AML-193 (cell line): ENCODE measurements at regions not wholly inside any gene's neighbourhood (a gene's known extent, or its start where the extent isn't known, plus 50 kb on each side); places are given as distances from the start of the nearest gene placed in this dataset.
"Not testable (repeated sequence)": the region's sequence is repeated elsewhere in the genome, so short reads cannot be mapped to it uniquely, and the experiment has no call there.

Source experiments
- DNase-seq, 2 experiments: peaks; one replicate each; lab custom pipeline; 2025; lab: John Stamatoyannopoulos, UW

GRCh38 chr10:83986800-83987199, 152.5 kb upstream of the GHITM start:
- DNase-seq = no peak

DNA sequence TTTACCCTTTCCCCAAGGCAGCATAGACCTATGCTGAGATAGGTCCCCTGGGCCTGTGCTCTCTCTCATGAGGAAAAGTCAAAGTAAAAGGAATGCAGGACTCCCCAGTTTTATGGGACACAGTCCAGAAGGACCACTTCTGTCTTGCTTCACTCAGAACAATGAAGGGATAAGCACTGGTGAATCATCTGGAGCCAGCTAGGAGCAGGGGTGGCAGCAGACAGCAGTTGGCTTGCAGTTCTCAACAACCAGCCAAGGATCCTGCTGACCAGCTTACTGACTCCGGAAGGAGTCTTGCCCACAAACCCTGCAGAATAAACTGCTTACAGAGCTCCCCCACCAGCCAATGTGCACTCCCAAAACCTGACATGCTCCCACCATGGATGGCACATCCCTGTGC, 152.1 kb upstream of the GHITM start:
- DNase-seq = no peak

GRCh38 chr10:83988435-83988834, 150.9 kb upstream of the GHITM start:
- DNase-seq = no peak

GRCh38 chr10:83990126-83990525, 149.2 kb upstream of the GHITM start:
- DNase-seq = no peak

- DNase-seq = peak in 1 of 2 experiments; percentile 12
Measured at GRCh38 chr10:83991986-83992753, 147.1 kb upstream of the GHITM start.

DNA sequence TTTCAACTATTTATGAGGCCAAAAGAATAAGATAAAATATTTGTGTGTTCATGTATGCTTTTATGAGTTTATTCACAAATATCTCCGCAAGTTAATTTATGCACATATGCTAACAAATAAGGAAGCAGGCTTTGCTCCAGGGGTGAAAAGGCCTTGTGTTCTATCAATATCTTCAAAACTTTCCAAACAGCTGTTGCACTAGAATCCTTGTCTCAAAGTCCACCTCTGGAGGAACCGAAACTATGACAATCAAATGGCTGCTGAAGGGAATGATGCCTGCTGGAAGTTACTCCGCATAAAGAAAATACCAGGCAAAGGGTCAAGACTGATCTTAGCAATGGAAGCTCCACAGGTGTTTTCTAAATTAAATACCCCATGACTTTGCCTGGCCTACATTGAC, 145.0 kb upstream of the GHITM start:
- no peak for DNase-seq

DNA sequence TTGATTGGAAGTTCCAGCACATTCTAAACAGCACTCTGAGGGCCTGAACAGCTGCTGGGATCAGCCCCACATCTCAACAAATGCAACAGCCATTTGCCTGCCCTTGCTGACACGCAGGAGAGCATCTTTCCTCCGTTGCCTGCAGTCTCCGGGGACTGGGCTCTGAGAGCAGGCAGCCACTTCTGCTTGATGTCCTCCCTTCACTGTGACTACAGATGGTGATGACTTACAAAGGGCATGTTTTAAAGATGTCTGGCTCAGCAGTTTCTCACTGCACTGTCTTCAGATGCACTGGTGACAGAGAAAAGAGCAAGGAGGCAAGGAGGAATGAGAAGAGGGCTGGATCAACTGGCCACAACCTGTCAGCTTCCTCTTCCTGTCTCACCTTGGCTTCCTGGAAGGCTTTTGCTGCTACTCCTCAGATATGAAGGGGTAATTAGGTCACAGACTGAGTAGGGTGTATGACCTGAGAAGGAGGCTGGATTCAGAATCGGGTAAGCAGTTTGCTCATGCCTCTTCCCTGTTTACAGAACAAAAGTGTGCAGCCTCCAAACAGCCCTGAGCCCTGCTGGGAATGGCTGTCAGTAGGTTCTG, 143.5 kb upstream of the GHITM start:
- no peak for DNase-seq

DNA sequence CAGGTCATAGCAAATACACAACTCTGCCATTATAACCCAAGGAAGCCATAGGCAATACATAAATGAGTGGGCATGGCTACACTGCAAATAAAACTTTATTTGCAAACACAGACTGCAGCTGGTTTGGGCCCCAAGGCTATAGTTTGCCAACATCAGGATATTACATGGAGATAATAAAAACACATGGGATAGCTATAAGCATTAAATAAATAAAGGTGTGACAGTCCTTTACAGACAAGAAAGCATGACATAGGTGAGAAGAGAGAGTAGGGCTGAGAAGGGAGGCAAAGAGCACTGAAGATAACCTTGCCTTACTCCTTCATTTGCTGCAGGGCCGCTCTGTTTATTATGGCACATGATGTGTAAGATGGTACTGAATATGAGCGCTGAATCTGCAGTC, 135.1 kb upstream of the GHITM start:
- DNase-seq = no peak

DNA sequence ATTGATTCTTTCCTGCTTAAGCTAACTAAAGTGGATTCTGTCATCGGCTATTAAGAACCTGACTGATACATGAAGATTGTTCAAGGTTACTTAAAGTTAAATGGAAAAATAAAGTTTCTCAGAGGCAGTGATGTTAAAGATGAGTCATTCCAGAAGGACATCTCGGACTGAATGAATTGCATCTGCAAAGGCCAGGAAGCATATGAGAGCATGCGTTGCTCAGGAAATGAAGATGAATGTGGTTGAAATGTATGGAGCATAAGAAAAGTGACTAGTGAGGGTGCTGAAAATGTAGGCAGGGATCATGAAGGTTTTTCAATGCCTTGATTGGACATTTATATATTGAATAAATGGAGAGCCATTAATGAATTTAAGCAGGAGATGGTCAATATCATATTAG, 133.9 kb upstream of the GHITM start:
- DNase-seq = no peak

- no peak for DNase-seq
Measured at GRCh38 chr10:84007482-84007881, 131.8 kb upstream of the GHITM start.

DNA sequence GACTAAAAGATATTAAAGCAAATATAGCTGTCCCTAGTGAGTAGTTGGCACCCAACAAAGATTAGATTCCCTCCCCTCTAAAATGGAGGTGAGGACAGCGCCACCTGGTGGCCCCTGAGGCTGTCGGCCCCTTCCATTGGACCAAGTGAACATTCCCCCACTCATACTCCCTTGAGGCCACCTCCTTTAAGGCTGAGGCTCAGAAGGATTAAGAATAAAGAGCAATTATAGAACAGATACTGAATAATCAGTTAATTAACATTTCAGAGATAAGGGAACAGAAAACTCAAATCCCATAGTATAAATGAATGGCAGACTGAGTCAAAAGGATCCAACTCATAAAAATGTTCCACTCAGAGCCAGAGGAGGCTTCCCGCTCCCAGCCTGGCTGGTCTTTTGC, 130.4 kb upstream of the GHITM start:
- DNase-seq = peak; percentile 10 to 25

GRCh38 chr10:84012431-84012830, 126.9 kb upstream of the GHITM start:
- DNase-seq = no peak

GRCh38 chr10:84012831-84013458, 126.4 kb upstream of the GHITM start:
- DNase-seq = no peak

DNA sequence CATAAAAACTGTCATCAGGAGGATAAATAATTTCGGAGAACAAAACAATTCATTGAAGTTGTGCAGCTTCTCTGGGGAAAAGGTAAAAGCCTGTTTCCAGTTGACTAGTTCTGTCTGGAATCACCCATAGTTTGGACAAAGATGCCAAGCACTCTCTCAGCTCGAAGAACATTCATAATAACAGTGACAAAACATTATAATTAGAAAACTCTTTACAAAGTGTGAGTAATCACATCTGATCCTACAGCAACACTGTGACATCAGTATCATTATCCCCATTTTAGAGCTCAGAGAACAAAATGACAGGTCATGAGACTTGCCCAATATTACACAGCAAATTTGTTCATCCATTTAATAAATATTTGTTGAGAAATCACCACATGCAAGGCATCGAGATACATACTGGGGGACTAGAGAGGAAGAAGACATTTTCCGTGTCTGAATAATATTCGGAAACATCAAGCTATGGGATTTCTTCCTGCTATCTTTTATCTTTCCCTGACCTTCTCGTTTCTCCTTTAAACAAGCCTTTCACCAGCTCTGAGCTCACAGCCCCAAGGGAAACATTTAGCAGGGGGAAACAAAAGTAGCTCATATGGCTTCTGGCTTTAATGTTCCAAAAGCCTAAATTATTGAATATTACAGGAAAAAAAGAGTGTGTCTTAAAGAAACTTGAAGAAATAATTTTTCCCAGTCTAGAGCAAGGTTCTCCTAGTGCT, 123.3 kb upstream of the GHITM start:
- no peak for DNase-seq

DNA sequence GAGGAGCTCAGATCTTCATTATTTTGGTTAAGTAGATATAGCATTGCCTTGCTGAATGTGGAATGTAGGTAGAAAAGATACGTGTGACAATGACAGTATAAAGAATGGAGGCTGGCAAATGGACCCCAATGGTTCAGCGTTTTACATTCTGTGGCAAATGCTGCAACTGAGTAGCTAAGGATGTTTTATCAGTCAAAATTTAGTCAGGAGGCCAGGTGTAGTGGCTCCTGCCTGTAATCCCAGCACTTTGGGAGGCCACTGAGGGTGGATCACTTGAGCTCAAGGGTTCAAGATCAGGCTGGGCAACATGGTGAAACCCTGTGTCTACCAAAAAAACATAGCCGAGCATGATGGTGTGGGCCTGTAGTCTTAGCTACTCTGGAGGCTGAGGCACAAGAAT, 120.5 kb upstream of the GHITM start:
- DNase-seq = no peak

GRCh38 chr10:84019854-84020458, 119.4 kb upstream of the GHITM start:
- DNase-seq = not testable (repeated sequence)

GRCh38 chr10:84026821-84027257, 112.5 kb upstream of the GHITM start:
- no peak for DNase-seq

GRCh38 chr10:84029840-84030239, 109.5 kb upstream of the GHITM start:
- DNase-seq = no peak

DNA sequence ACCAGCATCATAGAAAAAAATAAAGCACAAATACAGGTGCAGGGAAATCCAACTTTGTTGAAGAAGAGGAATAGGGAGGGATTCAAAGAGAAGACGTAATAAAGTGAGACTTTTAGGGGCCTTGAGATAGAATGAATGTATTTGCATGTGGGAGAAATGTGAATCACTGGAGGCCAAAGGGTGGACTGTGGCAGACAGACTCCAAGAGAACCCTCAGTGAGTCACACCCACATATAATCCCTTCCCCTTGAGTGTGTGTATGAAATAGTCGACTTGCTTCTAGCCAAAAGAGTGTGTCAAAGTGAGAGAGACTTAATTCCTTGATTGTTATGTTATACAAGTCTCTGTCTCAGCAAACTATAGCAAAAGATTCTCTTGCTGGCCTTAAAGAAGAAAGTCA, 101.3 kb upstream of the GHITM start:
- DNase-seq = no peak

GRCh38 chr10:84039957-84040356, 99.4 kb upstream of the GHITM start:
- DNase-seq = no peak

GRCh38 chr10:84047258-84048010, 91.9 kb upstream of the GHITM start:
- no peak for DNase-seq

GRCh38 chr10:84049645-84050011, 89.7 kb upstream of the GHITM start:
- no peak for DNase-seq
